SK-N-SH treated with all-trans-retinoic acid at 6 μM for 48 hours (cell line): ENCODE measurements at regions not wholly inside any gene's neighbourhood (a gene's known extent, or its start where the extent isn't known, plus 50 kb on each side); places are given as distances from the start of the nearest gene placed in this dataset.

Source experiments
- ATAC-seq: fragments of 200-7000 bp; cut with Tn5 transposase; 3 replicates; pipeline ENCODE4 v1.9.1; 2020; ENCODE audit warnings: mild to moderate bottlenecking, moderate library complexity
- ARNTL ChIP-seq: fragments of 450-650 bp; formaldehyde crosslinking; IDR thresholded peaks from 2 replicates; pipeline ENCODE4 v1.5.0; 2020; ENCODE audit warnings: low read depth, mild to moderate bottlenecking, moderate library complexity, borderline replicate concordance
- BACH2 ChIP-seq: fragments of 250-450 bp; sonication (Bioruptor Pico); IDR thresholded peaks from 2 replicates; pipeline ENCODE4 v1.9.0; 2021; ENCODE audit warnings: mild to moderate bottlenecking, borderline replicate concordance
- CREB5 ChIP-seq: fragments of 250-450 bp; sonication (Bioruptor Pico); IDR thresholded peaks from 2 replicates; pipeline ENCODE4 v1.5.1; 2020; ENCODE audit warnings: low read depth, mild to moderate bottlenecking, moderate library complexity
- CSDC2 ChIP-seq: fragments of 250-450 bp; sonication (Bioruptor Pico); IDR thresholded peaks from 2 replicates; pipeline ENCODE4 v1.5.0; 2020; ENCODE audit warnings: mild to moderate bottlenecking, moderate library complexity
- CSRNP3 ChIP-seq: fragments of 250-450 bp; sonication (Bioruptor Pico); IDR thresholded peaks from 2 replicates; pipeline ENCODE4 v1.5.1; 2021; ENCODE audit warnings: mild to moderate bottlenecking, moderate library complexity
- ESRRG ChIP-seq: fragments of 250-450 bp; sonication (Bioruptor Pico); IDR thresholded peaks from 2 replicates; pipeline ENCODE4 v1.6.1; 2021; ENCODE audit warnings: mild to moderate bottlenecking
- GLIS3 ChIP-seq: fragments of 250-450 bp; sonication (Bioruptor Pico); IDR thresholded peaks from 2 replicates; pipeline ENCODE4 v1.5.0; 2020; ENCODE audit warnings: mild to moderate bottlenecking, moderate library complexity
- ISL1 ChIP-seq: fragments of 250-450 bp; sonication (Bioruptor Pico); IDR thresholded peaks from 2 replicates; pipeline ENCODE4 v2.1.2; 2022; ENCODE audit warnings: mild to moderate bottlenecking, moderate library complexity
- OSR1 ChIP-seq: fragments of 250-450 bp; sonication (Bioruptor Pico); IDR thresholded peaks from 2 replicates; pipeline ENCODE4 v1.8.0; 2022; ENCODE audit warnings: moderate library complexity, mild to moderate bottlenecking, inconsistent platforms
- PATZ1 ChIP-seq: fragments of 250-450 bp; sonication (Bioruptor Pico); IDR thresholded peaks from 2 replicates; pipeline ENCODE4 v1.8.0; 2020; ENCODE audit warnings: mild to moderate bottlenecking, moderate library complexity, borderline replicate concordance
- POU6F1 ChIP-seq: fragments of 250-450 bp; sonication (Bioruptor Pico); IDR thresholded peaks from 2 replicates; pipeline ENCODE4 v1.8.0; 2021; ENCODE audit warnings: low read depth, mild to moderate bottlenecking, moderate library complexity, borderline replicate concordance
- PPARA ChIP-seq: fragments of 250-450 bp; sonication (Bioruptor Pico); IDR thresholded peaks from 2 replicates; pipeline ENCODE4 v1.5.0; 2020; ENCODE audit warnings: mild to moderate bottlenecking, borderline replicate concordance
- RARB ChIP-seq: fragments of 250-450 bp; sonication (Bioruptor Pico); IDR thresholded peaks from 2 replicates; pipeline ENCODE4 v1.8.0; 2021; ENCODE audit warnings: mild to moderate bottlenecking, moderate library complexity
- SNAI2 ChIP-seq: fragments of 250-450 bp; sonication (Bioruptor Pico); IDR thresholded peaks from 2 replicates; pipeline ENCODE4 v1.5.0; 2020; ENCODE audit warnings: mild to moderate bottlenecking, moderate library complexity
- TCF4 ChIP-seq: fragments of 250-450 bp; sonication (Bioruptor Pico); IDR thresholded peaks from 2 replicates; pipeline ENCODE4 v1.8.0; 2021; ENCODE audit warnings: mild to moderate bottlenecking, moderate library complexity, borderline replicate concordance
- TOX ChIP-seq: fragments of 250-450 bp; sonication (Bioruptor Pico); IDR thresholded peaks from 2 replicates; pipeline ENCODE4 v1.8.0; 2021; ENCODE audit warnings: mild to moderate bottlenecking, moderate library complexity, borderline replicate concordance
- ZC3H10 ChIP-seq: fragments of 250-450 bp; sonication (Bioruptor Pico); IDR thresholded peaks from 2 replicates; pipeline ENCODE4 v1.5.1; 2021; ENCODE audit warnings: mild to moderate bottlenecking, moderate library complexity
- ZFP3 ChIP-seq: fragments of 250-450 bp; sonication (Bioruptor Pico); IDR thresholded peaks from 2 replicates; pipeline ENCODE4 v1.5.0; 2020; ENCODE audit warnings: mild to moderate bottlenecking, moderate library complexity
- ZFP30 ChIP-seq: fragments of 450-650 bp; formaldehyde crosslinking; IDR thresholded peaks from 2 replicates; pipeline ENCODE4 v1.5.0; 2022; ENCODE audit warnings: mild to moderate bottlenecking, moderate library complexity
- ZNF565 ChIP-seq: fragments of 450-650 bp; formaldehyde crosslinking; conservative IDR thresholded peaks from 2 replicates; pipeline ENCODE4 v1.5.0; 2020; ENCODE audit warnings: low read depth, mild to moderate bottlenecking, moderate library complexity
- ZNF70 ChIP-seq: fragments of 450-650 bp; formaldehyde crosslinking; IDR thresholded peaks from 2 replicates; pipeline ENCODE4 v1.5.0; 2020; ENCODE audit warnings: mild to moderate bottlenecking, moderate library complexity
- ZNF8 ChIP-seq: fragments of 450-650 bp; formaldehyde crosslinking; IDR thresholded peaks from 2 replicates; pipeline ENCODE4 v1.5.0; 2020; ENCODE audit warnings: mild to moderate bottlenecking, moderate library complexity

- TF ChIP-seq ISL1 (CRISPR knock-in tag), result no peak
These were observed 52.5 kb upstream of the UQCRFS1 start (continued) for GRCh38 chr19:29265436-29265835.

- ATAC-seq, result no peak
- TF ChIP-seq PATZ1 (CRISPR knock-in tag), result no peak
- no peak for TF ChIP-seq SNAI2 (CRISPR knock-in tag)
- no peak for TF ChIP-seq OSR1 (CRISPR knock-in tag)
- TF ChIP-seq ZC3H10 (CRISPR knock-in tag), result no peak
- TF ChIP-seq CSRNP3, result no peak
- TF ChIP-seq RARB (CRISPR knock-in tag), result no peak
- no peak for TF ChIP-seq GLIS3
- TF ChIP-seq CSDC2 (CRISPR knock-in tag), result no peak
- TF ChIP-seq ZFP3 (CRISPR knock-in tag), result no peak
- TF ChIP-seq ISL1 (CRISPR knock-in tag), result no peak
- no peak for TF ChIP-seq ZFP30 (CRISPR knock-in tag)
- TF ChIP-seq ZNF565 (CRISPR knock-in tag), result no peak
- no peak for TF ChIP-seq TOX (CRISPR knock-in tag)
- TF ChIP-seq POU6F1 (CRISPR knock-in tag), result no peak
- TF ChIP-seq ARNTL (CRISPR knock-in tag), result no peak
- TF ChIP-seq, all 23 proteins: peak for 0
These were observed 53.0 kb upstream of the UQCRFS1 start for GRCh38 chr19:29266001-29266400.

- no peak for ATAC-seq
- no peak for TF ChIP-seq ISL1 (CRISPR knock-in tag)
- no peak for TF ChIP-seq CREB5 (CRISPR knock-in tag)
- TF ChIP-seq TCF4, result no peak
- no peak for TF ChIP-seq ZNF70 (CRISPR knock-in tag)
- TF ChIP-seq ZC3H10 (CRISPR knock-in tag), result no peak
- no peak for TF ChIP-seq ESRRG (CRISPR knock-in tag)
- no peak for TF ChIP-seq ZNF8 (CRISPR knock-in tag)
- no peak for TF ChIP-seq TOX (CRISPR knock-in tag)
- TF ChIP-seq POU6F1 (CRISPR knock-in tag), result no peak
- no peak for TF ChIP-seq BACH2 (CRISPR knock-in tag)
- no peak for TF ChIP-seq PPARA (CRISPR knock-in tag)
- TF ChIP-seq SNAI2 (CRISPR knock-in tag), result no peak
- TF ChIP-seq ZFP3 (CRISPR knock-in tag), result no peak
- no peak for TF ChIP-seq CSDC2 (CRISPR knock-in tag)
- TF ChIP-seq GLIS3, result no peak
- no peak for TF ChIP-seq ZNF565 (CRISPR knock-in tag)
- no peak for TF ChIP-seq RARB (CRISPR knock-in tag)
- no peak for TF ChIP-seq CSRNP3
These were observed 53.7 kb upstream of the UQCRFS1 start for GRCh38 chr19:29266603-29267002.
